ENCODE measurements at regions not wholly inside any gene's neighbourhood (a gene's known extent, or its start where the extent isn't known, plus 50 kb on each side); places are given as distances from the start of the nearest gene placed in this dataset.

GRCh38 chr2:48235076-48235475, 79.4 kb upstream of the FOXN2 start:
- in situ Hi-C loops (cut with MboI; ENCODE audit: low sequenced_read_pairs in 4 of 4) = no loop called here

GRCh38 chr2:48238381-48238780, 76.1 kb upstream of the FOXN2 start:
- Histone ChIP-seq H3K27ac (no peak overlapping the region), H3K4me3 (no peak overlapping the region), H3K27me3 (no peaks in the 10 kb centered on the region), H3K36me3 (no peaks in the 10 kb centered on the region), H3K9me3 (no peaks in the 10 kb centered on the region), H3K4me1 (peaks cover 0 to 2% of the 10 kb centered on the region in 2 donors)
- in situ Hi-C loops (cut with MboI; ENCODE audit: low sequenced_read_pairs in 4 of 4) = no loop called here
- ATAC-seq (no peak), DNase-seq (no peak)
- TF ChIP-seq POLR2A (IDR thresholded peaks at IDR 0.05) = no peak
- intact Hi-C loops (cut with DNase I; ENCODE audit: low total_unique reads) = no loop called here

More at GRCh38 chr2:48235076-48235475, 79.4 kb upstream of the FOXN2 start:
- Histone ChIP-seq H3K9me3 (no peaks in the 10 kb centered on the region), H3K4me3 (no peak overlapping the region), H3K4me1 (peaks cover 0 to 2% of the 10 kb centered on the region in 2 donors), H3K27ac (no peak overlapping the region), H3K36me3 (no peaks in the 10 kb centered on the region), H3K27me3 (no peaks in the 10 kb centered on the region)
- intact Hi-C loops (cut with DNase I; ENCODE audit: low total_unique reads) = no loop called here
- ATAC-seq (no peak), DNase-seq (no peak)
- TF ChIP-seq CTCF (IDR thresholded peaks at IDR 0.05 in 4 of 5, conservative IDR thresholded peaks at IDR 0.05 in 1 of 5) = no peak
- TF ChIP-seq POLR2A (IDR thresholded peaks at IDR 0.05) = no peak

- intact Hi-C loops (cut with DNase I; ENCODE audit: low total_unique reads) (no loop called here), in situ Hi-C loops (cut with MboI; ENCODE audit: low sequenced_read_pairs in 4 of 4) (no loop called here)
- ATAC-seq (no peak), DNase-seq (no peak)
- Histone ChIP-seq H3K27ac (no peak overlapping the region), H3K27me3 (no peaks in the 10 kb centered on the region), H3K36me3 (no peaks in the 10 kb centered on the region), H3K4me1 (no peaks in the 10 kb centered on the region), H3K9me3 (no peaks in the 10 kb centered on the region), H3K4me3 (no peak overlapping the region)
- TF ChIP-seq POLR2A (IDR thresholded peaks at IDR 0.05) (no peak), CTCF (IDR thresholded peaks at IDR 0.05 in 4 of 5, conservative IDR thresholded peaks at IDR 0.05 in 1 of 5) (no peak)
Measured at GRCh38 chr2:48240912-48241311, 73.6 kb upstream of the FOXN2 start.

GRCh38 chr2:48247206-48247605, 67.3 kb upstream of the FOXN2 start:
- Histone ChIP-seq H3K36me3 (no peaks in the 10 kb centered on the region), H3K27me3 (no peaks in the 10 kb centered on the region), H3K27ac (no peak overlapping the region), H3K9me3 (no peaks in the 10 kb centered on the region), H3K4me3 (no peak overlapping the region), H3K4me1 (peaks cover 34 to 38% of the 10 kb centered on the region in 2 donors)
- intact Hi-C loops (cut with DNase I; ENCODE audit: low total_unique reads) (loop anchor here (5.0 kb wide), 1 partner anchor 95 kb away; no protein-coding TSS in a partner anchor), in situ Hi-C loops (cut with MboI; ENCODE audit: low sequenced_read_pairs in 4 of 4) (no loop called here)
- TF ChIP-seq POLR2A (IDR thresholded peaks at IDR 0.05) (no peak), CTCF (IDR thresholded peaks at IDR 0.05 in 4 of 5, conservative IDR thresholded peaks at IDR 0.05 in 1 of 5) (no peak)
- ATAC-seq (no peak), DNase-seq (no peak)

- DNase-seq = peak; percentile 11 to 32
- Histone ChIP-seq H3K27ac (peak overlapping the region; percentile 53 to 82 (median 66)), H3K4me1 (peaks cover 34 to 38% of the 10 kb centered on the region in 2 donors), H3K4me3 (no peak overlapping the region), H3K36me3 (no peaks in the 10 kb centered on the region), H3K27me3 (no peaks in the 10 kb centered on the region), H3K9me3 (no peaks in the 10 kb centered on the region)
- ATAC-seq = peak; percentile 86 to 92
- TF ChIP-seq POLR2A (IDR thresholded peaks at IDR 0.05) (no peak), CTCF (IDR thresholded peaks at IDR 0.05 in 4 of 5, conservative IDR thresholded peaks at IDR 0.05 in 1 of 5) (no peak)
- intact Hi-C loops (cut with DNase I; ENCODE audit: low total_unique reads) = loop anchor here (2.0 to 5.0 kb wide), 2 partner anchors 58 to 94 kb away; no protein-coding TSS in a partner anchor
- in situ Hi-C loops (cut with MboI; ENCODE audit: low sequenced_read_pairs in 4 of 4) = no loop called here
Measured at GRCh38 chr2:48248251-48248933, 66.1 kb upstream of the FOXN2 start.
